Ammon's horn (tissue), 1 donor: ENCODE measurements at regions not wholly inside any gene's neighbourhood (a gene's known extent, or its start where the extent isn't known, plus 50 kb on each side); places are given as distances from the start of the nearest gene placed in this dataset.
"Not testable (repeated sequence)": the region's sequence is repeated elsewhere in the genome, so short reads cannot be mapped to it uniquely, and the experiment has no call there.

Source experiments
- DNase-seq: peaks from one replicate; pipeline ENCODE4 v3.0.0-alpha.2; 2016; ENCODE audit warnings: low spot score

DNA sequence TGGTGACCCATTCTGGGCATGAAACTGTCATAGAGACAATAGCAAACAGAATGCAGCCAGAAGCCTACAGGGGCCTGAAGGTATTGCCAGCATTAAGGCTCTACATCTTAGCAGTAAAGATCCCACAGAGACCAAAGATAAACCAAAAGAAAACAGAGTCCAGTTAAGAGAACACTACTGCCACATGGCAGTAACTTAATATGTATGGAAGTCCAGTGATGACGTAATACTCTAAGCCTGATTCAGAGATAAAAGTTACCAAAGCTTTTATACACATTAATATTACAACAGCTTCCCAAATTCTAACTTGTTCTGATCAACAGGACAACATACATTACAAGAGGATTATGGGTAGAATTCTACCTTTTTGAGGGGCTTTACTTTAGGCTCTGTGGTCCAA, 371.5 kb downstream of the PRELID2 start:
- no peak for DNase-seq

DNA sequence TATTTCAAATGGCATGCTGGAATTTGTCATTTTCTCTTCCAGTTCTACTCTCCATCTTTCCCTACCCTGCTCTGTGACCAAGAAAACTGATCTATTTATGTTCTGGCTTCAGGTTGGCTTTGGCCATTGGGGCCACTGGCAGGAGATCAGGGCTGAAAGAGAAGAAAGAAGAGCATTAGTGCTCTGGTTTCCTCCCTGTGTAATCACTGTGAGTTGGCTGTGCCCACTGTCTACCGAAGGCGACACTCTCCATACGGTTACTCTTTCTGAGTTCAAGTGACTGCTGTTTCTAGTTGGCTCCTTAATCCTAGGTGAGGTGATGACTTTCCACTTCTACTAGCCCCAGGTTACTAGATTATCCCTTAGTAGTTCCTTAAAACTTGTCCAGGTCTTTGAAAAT, 372.6 kb downstream of the PRELID2 start:
- DNase-seq, result no peak

DNA sequence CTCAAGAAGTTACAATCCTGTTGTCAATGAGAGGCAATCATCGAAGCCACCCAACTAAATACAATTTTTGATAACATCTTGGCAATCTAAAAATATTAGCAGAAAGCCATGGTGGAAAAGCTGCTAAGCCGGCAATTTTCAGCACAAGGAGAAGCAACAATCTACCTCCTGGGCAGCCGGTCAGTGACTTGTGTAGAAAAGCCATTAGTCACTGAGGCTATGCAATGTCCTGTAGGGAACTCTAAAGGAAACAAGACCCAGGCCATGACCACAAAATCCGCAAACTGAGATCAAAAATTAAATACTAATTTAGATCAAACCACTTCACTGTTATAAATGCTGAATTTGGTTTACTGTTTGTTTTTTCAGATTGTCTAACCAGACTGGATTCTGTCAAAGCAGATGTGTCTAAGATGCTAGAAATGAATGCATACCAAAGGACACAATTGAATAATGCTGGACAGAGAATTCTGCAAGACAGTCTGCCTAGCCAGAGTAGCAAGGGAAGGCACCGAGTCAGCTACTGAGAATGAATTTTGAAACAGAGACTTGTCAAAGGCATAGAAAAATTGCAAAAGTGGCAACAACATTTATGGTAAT, 384.8 kb downstream of the PRELID2 start:
- DNase-seq, result no peak

DNA sequence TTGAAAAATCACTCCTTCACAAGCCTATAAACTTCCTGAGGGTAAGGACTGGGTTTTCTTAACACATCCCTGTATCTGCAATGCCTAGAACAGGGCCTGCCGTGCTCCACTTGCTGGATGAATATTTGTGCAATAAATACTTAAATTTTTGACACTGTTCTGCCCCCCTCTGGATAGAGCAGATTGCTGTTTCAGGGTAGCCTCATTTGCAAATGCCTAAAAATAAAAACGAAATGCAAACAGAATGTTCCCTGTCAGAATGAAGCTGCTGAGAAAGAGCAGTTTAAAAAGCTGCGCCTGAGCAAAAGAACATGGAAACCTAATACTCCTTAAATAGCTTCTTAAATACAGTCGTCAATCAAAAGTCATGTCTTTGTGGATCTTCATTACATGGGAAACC, 385.3 kb downstream of the PRELID2 start:
- DNase-seq, result peak; percentile 60

DNA sequence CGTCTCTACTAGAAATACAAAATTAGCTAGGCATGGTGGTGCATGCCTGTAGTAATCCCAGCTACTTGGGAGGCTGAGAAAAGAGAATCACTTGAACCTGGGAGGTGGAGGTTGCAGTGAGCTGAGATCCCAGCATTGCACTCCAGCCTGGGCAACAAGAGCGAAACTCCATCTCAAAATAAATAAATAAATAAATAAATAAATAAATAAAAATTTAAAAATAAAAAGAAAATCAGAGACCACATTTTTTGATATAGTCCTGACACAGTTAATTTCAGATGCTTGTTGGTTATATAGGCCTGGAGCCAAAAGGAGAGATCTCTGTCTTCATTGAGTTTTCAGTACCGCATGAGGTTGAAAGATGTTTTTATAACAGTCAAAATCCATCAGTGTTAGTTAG, 388.3 kb downstream of the PRELID2 start:
- not testable (repeated sequence) for DNase-seq

DNA sequence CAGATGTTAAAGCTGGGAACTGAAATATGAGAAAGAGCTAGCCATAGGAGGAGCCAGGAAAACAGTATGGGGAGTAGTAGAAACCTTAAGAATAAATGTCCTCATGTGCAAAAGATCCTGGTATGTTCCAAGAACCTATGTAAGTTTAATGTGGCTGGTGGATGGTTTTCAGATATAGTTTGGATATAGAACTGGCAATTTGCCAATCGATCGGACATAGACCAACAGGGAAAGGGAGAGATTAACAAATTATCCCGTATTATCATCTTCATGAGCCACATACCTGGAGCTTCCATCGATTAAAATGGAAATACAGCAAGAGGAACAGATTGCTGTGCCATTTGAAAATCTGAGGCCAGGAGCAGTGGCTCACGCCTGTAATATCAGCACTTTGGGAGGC, 388.7 kb downstream of the PRELID2 start:
- no peak for DNase-seq

DNA sequence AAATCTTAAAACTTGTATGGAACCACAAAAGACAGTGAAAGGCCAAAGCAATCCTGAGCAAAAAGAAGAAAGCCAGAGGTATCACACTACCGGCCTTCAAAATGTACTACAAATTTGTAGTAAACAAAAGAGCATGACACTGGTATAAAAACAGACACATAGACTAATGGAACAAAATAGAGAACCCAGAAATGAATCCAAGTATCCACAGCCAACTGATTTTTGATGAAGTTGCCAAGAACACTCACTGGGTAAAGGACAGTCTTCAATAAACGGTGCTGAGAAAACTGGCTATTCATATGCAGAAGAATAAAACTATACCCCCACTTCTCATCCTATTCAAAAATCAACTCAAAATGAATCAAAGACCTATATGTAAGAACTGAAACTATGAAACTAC, 390.1 kb downstream of the PRELID2 start:
- DNase-seq, result no peak

DNA sequence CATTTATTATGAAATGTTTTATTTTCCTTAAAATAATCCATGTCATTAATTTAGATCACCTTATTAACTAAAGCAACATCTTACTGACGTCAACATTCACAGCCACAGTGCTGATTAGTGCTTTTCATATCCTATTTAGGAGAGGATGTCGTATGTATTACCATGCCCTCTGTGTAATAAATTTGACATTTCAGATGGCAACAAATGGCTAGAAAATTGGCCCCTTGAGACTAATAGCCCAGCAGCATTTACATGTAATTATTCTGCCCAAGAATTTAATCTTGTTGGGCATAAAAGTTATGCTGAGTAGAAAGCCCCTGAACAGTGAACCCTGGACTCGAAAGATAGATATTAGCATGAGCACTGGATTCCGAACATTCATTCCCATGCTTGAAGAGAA, 391.2 kb downstream of the PRELID2 start:
- no peak for DNase-seq

DNA sequence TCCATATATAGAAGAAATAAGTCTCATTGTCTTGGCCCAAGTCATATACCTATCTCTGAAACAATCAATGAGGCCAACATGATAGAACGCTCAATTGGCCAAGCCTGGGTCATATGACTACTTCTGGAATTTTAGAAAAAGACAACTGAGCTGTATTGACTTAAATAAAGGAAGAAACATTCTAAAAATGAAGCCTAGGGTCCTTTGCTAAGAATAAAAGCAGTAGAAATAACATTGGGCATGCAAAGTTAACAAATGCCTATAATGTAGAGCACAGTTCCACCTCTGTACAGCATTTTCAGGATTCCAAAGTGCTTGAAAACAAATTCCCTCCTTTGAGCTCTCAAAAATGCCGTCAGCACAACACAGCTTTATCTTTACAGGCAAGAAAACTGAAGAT, 391.8 kb downstream of the PRELID2 start:
- no peak for DNase-seq

DNA sequence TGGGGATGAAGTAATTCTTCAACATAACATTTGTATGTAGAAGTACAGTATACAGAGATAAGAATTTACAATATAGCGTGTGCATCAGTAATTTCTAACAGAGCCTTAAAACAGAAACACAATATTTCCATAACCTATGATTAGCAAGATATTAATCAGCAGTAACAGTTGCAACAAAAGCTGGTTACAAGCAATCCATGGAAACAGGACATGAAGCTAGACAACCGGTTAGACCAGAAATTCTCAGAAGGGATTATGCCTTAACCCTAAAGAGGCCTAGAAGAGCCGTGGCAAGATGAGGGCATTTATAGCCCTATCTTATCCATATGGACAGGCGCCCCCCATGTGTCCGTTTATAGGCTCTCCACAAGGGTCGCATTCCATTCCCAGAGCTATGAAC, 392.5 kb downstream of the PRELID2 start:
- not testable (repeated sequence) for DNase-seq

DNA sequence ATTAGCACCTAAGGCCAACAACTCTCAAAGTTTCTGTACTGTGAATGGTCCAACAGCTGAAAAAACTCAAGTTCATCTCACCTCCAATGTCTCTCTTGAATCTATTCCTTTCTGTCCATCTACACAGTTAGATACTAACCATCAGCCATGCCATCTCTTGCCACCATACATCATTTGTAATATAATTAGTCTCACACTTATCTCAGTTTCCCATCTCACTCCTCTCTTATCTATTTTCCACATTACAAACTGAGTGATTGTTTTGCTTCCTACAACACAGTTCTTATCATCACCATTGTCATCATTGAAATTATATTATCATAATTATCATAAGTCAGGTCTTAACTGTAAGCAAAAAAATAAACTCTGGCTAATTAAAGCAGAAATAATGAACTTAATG, 393.9 kb downstream of the PRELID2 start:
- DNase-seq, result no peak

DNA sequence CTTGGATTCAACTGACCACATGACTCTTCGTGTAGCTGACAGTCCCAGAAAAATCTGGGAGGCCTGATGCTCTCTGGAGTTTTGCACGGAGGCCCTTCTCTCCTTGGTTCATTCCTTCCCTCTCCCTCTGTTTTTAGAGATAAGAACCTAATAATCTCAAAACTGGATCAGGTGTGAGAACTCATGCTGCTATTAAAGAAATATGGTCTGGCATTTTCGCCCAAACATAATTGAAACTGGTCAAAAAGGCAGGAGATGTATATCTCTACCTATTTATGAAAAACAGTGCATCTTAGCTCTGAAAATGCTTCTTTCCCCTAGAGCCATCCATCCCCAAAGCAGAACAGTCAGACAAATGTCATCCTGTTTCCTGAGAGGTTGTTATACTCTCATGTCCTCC, 397.5 kb downstream of the PRELID2 start:
- DNase-seq, result no peak

DNA sequence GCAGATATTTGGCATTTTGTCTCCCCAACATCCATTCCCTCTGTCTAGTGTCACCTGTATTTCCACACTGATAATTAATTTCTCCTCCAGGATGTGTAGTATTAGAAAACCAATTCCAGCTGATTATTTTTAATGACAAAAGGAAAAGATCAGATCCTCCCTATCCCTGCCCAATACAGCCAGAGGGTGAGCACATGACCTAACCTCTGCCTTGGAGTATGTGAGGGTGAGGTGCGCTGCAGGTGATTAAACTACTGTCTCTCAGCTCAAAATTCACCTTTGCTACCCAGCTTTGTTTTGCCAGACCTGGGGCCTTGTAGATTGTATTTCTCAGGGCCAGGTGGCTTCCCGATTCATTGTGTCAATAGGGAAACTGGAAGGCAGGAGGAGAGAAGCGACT, 402.1 kb downstream of the PRELID2 start:
- DNase-seq, result no peak

DNA sequence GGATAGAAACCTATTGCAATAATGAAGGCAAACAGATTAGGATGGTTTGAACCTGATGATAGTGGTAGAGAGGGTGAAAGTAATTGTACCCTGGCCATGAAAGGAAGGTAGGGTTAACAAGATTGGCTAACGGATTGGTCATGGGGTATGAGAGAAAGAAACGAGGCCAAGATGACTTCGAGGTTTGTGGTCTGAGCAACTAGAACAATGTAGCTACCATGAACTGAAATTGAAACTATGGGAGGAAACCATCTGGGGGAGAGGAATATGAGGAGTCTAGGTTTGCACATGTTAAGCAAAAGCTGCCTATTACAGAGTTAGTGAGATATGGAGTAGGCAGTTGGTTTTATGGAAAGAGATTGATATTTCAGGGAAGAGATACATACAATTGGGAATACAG, 406.0 kb downstream of the PRELID2 start:
- DNase-seq, result no peak

DNA sequence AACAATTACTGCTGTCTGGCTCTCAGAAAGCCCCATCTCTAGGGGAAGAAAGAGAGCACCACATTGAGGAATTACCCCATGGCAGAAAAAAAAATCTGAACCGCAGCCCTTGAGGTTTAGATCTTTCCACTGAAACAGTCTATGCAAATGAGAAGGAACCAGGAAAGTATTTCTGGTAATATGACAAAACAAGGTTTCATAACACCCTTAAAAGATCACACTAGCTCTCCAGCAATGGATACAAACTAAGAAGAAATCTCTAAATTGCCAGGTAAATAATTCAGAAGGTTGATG, 427.1 kb downstream of the PRELID2 start:
- DNase-seq, result no peak

DNA sequence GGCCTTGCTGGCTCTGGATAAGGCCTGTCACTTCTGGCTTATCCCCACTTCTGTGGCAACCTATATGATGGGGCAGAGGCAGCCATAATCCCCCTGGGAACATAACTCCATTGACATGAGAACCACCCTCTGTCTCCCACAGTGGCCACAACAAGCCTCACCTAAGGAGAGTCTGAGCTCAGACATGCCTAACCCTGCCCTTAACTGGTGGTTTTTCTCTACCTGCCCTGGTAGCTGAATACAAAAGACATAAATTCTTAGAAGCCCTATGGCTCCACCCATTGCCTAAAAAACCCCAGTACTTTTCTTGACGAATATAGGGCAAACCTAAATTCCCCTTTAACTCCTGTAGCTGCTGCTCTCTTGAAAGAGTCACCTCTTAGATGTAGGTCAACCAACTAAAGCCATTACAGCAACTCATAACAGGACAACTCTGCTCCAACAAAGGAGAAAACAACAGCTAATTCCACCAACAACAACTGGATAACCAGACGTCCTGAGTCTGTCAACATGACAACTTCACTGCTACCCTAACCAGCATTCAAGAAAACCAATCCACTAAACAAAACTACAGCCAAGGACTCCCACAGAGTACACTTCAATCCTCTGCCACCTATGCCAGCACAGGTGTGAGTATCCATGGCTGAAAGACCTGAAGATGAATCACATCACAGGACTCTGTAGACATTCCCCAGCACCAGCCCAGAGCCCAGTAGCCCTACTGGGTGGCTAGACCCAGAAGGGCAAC, 427.7 kb downstream of the PRELID2 start:
- no peak for DNase-seq

DNA sequence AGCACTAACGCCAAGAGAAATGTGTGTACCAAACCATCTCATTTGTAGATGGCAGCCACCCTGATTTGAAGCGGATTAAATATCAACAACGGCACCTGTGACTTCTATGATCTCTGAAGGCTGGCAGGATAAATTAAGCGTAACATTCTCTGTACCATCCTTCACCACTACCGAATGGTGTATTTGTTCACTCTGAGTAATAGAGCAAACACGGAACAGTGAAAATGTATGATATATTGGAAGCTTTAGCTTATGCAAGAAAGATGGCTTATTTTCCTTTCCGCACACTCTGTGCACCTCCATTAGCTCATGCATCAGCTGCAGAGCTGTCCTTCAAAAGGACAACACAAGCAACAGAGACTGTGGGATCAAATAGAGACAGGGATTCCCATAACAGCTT, 431.1 kb downstream of the PRELID2 start:
- no peak for DNase-seq

DNA sequence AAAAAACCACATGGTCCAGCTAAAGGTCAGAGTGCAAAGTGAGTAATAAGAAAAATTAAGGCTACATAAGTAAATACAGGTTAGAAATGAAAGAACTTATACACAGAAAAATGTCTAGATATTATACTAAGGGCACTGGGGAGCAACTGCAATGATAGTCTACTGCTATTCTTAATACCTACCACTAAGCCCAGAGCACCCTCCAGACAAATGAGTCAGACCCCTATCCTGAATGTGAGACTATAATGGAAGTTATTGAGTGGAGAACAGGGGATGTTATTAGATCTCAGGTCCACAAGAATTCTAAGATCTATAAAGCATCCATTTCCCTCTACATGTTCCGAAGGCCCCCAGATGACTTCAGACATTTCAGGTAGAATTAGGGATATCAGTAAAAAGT, 438.3 kb downstream of the PRELID2 start:
- no peak for DNase-seq

DNA sequence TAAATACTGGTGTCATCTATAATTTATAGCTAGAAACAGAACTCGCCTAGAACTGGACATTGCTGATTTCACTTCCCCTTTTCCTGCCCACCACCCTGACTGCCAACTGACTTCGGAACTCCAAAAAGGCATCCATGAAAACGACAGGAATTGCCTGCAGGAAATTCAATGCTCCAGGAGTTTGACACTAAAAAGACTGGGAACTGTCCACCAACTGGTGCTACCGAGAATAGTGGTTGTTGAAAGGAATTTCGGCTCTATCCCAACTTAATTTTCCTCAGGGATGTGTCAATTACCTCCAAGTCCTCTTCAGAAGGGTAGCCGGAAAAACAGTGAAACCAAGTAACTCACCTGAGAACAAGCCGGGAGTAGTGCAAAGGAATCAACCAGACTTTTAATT, 440.0 kb downstream of the PRELID2 start:
- not testable (repeated sequence) for DNase-seq

DNA sequence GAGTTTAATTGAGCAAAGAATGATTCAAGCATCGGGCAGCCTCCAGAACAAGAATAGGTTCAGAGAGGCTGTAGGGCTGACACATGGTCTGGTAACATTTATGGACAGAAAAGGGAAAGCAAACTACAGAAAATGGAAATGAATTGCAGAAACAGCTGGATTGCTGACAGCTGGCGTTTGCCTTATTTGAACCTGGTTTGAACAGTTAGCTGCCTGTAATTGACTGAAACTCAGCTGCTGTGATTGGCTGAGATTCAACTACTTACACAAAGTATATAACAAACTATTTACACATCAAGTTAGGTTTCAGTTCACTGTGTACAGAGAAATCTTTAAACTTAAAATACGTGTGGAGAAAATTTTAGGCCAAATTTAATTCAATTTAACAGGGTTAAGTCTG, 441.7 kb downstream of the PRELID2 start:
- DNase-seq, result no peak

DNA sequence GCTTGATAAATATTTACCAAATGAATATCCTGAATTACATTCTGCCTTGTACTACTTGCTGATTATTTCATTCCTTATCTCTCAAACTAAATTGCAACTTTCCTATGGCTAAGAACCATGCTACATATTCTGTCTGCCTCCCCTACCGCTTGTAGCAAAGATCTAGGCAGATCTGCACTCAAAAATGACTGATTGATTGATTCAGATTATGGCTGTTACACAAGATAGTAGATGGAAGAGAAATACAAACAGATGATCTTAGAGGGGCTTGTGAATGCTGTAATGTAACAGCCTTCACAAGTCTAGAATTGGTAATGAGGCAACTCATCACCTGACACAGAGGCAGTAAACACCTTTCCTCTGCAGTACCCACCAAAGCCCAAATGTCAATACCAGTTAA, 446.1 kb downstream of the PRELID2 start:
- no peak for DNase-seq

DNA sequence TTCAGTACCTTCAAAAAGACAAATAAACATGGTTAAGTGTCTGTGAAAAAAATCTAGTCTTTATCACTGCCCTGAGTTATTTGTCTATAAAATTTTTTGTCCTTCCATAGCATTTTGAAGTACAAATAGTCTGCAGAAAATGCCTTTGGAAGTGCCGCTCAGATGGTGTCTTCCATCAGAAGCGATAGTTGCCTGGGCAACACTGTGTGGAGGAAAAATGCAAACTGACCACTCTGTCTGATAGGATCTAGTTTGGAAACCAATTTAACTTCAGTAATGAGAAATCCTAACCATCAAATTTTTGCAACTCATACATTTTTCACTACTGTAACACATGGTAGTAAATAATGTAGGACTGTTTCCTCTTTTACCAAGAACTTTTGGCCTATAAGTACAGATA, 449.9 kb downstream of the PRELID2 start:
- DNase-seq, result no peak

DNA sequence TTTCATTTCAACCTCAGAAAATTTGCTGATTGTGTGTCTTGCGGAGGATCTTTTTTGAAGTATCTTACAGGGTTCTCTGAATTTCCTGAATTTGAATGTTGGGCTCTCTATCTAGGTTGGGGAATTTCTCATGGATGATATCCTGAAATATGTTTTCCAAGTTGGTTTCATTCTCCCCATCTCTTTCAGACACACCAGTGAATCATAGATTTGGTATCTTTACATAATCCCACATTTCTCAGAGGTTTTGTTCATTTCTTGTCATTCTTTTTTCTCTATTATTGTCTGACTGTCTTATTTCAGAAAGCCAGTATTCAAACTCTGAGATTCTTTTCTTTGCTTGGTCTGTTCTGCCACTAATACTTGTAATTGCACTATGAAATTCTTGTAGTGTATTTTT, 456.9 kb downstream of the PRELID2 start:
- no peak for DNase-seq

DNA sequence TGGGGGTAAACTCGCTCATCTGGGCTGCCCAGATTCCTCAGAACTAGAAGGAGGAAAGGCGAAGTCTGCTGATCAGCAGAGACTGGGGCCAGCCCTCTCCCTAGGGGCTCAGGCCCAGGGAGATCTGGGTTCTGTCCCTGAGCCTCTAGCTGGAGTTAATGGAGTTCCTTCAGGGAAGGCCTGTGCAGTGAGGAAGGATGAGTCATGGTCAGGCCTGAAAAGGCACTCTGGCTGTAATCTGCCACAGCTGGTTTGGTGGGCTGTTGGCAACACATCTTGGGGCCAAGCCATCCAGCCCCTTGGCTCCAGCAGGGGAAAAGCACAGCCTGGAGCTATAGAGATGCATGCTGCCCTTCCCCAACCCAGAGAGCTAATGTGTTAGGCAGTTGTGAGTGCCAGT, 459.6 kb downstream of the PRELID2 start:
- DNase-seq, result no peak
